HG03469 (cell line): ENCODE measurements at regions not wholly inside any gene's neighbourhood (a gene's known extent, or its start where the extent isn't known, plus 50 kb on each side); places are given as distances from the start of the nearest gene placed in this dataset.
"Not testable (repeated sequence)": the region's sequence is repeated elsewhere in the genome, so short reads cannot be mapped to it uniquely, and the experiment has no call there.

Experiments
- ATAC-seq: cut with Tn5 transposase; IDR thresholded peaks from one replicate; pipeline ENCODE4 v1.9.1; 2021; ENCODE audit warnings: mild to moderate bottlenecking, moderate library complexity, moderate number of reproducible peaks; ENCODE audit not compliant: unreplicated experiment

DNA sequence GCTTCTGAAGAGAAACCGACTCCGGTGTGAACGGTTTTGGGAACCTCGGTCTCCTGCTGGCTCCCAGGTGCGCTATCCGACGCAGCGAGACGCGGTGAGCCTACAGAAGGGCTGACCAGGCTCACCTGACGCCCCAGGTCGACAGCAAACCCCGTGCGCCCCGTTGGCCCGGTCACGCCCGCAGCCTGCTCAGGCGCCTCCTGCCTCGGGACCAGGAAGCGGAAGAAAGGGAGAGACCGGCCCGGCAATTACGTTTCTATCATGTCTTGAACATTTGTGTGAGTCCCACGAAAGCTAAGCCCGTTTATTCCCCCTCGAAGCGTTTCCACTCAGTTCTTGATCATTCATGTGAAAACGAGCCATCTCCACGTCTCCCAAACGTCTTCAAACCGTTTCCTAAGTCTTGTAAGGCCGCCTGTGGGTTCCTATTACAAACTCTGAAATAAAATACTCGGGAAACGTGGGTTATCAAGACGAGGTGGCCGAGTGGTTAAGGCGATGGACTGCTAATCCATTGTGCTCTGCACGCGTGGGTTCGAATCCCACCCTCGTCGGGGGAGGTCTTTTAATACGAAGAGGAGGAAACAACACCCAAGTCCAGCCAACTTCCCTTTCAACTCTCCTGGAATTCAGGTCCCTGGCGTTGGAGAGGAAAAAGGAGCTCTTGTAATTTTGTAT lies 150.5 kb upstream of the PRSS16 start:
- ATAC-seq = no peak

DNA sequence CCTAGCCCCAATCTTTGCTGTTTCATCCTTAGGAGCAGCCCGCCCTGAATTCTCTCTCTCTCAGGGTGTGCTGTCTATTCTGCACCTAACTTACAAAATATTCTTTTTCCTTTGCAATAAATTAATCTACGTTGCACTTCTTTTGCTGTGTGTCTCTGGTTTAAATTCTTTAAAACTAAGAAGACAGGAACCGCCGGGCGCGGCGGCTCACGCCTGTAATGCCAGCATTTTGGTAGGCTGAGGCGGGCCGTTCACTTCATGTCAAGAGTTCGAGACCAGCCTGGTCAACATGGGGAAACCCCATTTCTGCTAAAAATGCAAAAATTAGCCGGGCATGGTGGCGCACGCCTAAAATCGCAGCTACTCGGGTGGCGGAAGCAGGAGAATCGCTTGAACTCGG lies 148.5 kb upstream of the PRSS16 start:
- no peak for ATAC-seq

DNA sequence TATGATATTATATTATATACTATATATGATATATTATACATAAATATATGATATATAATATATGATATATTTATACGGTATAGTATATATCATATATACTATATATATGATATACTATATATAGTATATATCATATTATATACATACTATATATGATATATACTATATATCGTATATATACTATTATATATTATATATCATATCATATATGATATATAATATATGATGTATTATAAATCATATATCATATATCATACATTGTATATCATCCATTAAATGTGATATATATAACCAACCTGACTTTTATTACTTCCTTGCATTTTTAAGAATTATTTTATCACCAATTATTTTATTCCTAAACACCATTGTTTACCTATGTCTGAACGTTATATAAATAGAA lies 146.6 kb upstream of the PRSS16 start:
- ATAC-seq = no peak

DNA sequence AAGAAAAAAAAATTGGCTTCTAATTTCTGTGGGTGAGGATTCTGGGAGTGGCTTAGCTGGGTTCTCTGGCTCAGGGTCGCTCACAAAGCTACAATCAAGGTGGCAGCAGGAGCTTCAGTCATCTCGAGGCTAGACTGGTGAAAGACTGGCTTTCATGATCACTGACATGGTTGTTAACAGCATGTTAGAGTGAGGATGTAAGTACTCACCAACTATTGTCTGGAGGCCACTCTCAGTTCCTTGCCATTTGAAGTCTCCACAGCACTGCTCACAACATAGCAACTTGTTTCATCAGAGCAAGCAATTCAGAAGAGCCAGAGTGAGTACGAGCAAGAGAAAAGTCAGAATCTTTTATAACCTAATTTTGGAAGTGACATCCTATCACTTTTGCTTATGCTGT lies 145.7 kb upstream of the PRSS16 start:
- no peak for ATAC-seq

DNA sequence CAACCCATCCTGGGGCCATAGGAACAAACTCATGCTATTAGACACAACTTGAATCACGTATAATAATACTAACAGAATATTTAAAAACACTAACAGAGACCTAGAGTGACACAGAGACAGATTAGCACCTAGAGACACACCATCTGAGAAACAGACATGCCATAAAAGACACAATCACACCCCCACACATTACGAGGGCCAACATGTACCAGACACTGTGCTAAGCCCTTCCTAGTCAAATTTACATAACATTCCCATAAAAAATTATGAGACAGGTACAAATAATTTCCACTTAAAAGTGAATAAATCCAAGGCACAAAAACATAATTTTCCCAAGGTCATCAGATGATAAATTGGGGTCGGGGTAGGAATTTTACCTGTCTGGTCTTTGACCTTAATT lies 141.1 kb upstream of the PRSS16 start:
- ATAC-seq = no peak

DNA sequence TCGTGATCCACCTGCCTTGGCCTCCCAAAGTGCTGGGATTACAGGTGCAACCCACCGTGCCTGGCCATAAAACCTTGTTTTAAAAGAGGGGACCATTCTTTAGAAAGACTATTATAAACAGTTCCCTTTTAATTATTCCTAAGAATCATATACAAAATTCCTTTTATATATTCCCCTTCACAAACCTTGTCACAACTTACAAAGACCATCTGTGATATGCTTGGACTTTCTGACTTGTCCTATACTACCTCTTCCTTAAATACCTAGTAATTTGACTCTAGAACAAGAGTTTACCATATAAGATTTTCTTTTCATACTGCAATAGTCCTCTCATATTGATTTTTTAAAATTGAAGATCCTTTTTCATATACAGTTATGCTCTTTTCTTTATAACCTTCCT lies 135.8 kb upstream of the PRSS16 start:
- ATAC-seq = no peak

DNA sequence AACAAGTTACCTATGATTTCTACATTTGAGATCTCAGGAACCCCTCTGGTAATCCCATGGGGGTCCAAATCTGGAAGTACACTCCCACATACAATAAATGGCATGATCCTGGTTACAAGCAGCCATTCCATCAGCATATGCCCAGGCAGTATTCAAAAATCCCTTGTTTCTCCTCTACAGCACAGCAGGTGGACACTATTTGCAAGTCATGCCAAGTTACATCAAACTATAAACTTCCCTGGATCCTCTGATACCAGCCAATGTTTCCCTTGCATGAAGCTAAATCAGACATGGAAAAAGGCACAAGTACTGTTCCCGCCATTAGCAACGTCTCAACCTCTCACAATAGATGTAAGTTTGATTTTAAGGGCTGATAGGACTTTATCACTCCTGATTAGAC lies 134.5 kb upstream of the PRSS16 start:
- ATAC-seq = no peak

DNA sequence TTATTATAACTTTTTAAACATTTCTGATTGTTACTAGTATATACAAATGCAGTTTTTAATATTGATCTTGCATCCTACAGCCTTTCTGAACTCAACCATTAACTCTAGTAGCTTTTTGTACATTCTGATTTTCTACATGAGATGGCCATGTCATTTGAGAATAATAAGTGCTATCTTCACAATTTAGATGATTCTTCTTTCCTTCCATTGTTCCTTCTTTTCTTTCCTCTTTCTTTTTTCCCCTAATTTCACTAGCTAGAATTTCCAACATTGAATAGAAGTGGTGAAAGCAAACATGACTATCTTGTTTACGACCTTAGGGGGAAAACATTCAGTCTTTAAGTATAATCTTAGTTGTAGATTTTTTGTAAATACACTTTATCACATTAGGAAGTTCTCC lies 128.2 kb upstream of the PRSS16 start:
- ATAC-seq = no peak

DNA sequence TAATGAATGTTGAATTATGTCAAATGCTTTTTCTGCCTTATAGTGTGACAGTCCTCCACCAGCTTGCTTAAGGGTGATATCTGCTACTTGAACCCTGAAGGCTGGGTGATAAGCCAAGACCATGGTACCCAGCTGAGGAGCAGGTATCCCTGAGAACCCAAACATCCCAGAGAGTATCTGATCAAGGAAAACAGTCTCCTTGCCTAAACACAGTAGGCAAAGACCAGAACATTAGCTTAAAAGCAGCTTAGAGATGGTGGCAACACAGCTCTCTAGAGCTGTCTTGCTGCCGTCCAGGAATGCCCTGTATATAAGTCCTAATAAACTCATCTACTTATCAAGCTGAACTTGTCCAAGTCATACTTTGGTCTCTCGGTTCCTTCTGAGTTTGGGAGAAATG lies 127.7 kb upstream of the PRSS16 start:
- ATAC-seq = no peak

DNA sequence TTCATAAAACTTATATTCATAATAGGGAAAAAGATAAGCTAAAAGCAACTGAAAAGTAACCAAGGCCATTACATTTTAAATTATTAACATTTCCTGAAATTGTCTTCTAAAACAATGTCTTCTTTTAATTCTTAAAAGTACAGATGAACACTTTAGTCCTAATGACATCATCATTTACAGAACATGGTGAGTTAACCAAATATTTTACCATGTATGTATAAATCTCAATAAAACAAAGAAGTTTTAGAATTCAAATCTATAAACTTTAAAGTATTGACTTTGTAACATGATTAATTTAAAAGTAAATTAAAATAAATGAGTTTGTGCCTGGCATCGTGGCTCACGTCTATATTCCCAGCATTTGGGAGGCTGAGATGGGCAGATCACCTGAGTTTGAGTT lies 125.9 kb upstream of the PRSS16 start:
- no peak for ATAC-seq

DNA sequence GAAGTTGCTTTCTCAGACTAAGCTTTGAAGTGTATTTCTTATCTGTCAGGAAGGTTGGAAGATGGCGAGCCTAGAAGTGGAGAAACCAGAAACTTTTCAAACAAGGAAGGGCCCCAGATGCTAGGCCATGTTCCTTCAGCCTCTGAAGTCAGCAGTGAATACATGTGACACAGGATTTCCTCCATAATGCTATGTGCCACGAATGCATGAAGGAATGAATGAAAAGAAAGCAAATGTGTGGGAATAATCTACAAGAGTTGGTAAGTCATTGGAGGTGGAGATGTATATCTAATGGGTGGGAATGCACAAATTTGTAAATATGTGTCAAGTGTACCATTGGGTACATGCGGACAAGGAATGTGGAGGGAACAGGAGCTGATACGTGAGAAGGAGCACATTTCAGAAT lies 123.2 kb upstream of the PRSS16 start:
- no peak for ATAC-seq

DNA sequence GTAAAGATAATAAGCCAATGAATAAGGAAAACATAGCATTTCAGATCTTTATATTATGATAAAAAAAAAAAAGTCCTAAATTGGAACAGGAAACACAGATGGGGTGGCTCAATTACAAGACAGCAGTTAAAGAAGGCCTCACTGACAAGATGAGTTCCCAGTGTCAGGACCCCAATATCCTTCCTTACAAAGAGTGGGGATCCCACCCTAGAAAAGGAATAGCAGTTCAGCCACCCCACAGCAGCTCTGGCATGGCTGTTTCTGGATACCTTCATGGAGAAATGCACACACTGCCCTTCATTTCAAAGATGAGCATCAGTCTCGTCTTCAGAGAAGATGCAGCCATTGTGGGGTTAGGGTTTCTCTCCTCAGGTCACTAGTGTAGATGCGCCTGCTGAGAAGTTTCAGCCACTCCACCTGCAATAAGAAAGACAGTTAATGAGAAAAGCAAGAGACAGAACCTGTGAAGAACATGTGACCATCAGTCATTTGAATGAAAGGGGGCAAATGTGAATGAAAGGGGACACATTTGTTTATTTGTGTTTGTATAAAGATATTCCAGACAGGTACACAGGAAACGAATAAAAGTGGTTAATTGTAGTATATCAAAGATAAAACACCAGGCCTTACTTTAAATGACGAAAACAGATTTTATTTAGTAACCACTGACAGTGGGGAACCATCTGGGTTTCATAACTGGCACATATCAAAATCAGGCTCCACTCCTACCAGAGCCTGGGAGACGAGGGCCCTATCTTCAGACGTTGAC lies 121.3 kb upstream of the PRSS16 start:
- ATAC-seq = no peak

DNA sequence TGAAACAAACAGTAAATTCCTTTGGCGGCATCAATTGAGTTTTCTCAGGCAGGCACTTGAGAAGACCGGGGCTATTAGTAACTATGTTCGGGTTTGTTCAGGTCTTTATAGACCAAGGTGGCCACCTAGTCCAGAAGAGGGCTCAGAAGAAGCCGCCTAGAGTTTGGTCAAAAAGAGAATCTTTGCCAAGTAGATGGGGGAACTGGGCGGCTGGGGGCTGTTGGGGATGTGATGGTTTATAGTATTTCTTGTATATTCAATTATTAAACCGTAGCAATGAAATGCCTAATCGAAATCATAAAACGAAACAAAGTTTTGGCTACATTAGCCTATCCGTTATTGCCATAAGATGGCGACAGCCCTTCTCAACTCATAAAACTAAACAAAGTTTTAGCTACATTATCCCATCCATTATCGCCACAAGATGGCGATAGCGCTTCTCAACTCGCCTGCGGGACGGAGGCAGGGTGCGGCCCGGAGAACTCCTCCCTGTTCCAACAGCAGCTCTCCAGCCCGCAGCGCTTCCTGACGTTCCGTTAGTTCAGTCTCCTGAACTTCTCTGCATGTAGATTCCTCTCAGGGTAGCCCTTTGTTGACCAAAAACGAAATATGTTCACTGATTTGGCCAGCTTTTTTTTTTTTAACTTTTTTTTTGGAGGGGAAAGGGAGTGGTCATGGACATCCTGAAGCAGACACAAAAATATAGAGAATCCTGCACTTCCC lies 120.5 kb upstream of the PRSS16 start:
- ATAC-seq = peak; percentile 71

DNA sequence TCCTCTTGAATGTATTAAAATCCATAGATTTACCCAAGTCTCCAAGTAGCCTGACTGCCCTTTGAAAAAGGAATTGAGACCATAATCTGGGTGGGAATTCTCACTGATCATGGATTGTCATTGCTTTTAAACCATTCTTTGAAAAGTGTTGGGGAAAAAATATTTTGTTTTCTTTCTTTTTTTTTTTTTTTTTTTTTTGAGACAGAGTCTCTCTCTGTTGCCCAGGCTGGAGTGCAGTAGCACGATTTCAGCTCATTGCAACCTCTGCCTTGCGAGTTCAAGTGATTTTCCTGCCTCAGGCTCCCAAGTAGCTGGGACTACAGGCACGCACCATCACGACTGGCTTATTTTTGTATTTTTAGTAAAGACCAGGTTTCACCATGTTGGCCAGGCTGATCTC lies 119.6 kb upstream of the PRSS16 start:
- ATAC-seq = not testable (repeated sequence)

DNA sequence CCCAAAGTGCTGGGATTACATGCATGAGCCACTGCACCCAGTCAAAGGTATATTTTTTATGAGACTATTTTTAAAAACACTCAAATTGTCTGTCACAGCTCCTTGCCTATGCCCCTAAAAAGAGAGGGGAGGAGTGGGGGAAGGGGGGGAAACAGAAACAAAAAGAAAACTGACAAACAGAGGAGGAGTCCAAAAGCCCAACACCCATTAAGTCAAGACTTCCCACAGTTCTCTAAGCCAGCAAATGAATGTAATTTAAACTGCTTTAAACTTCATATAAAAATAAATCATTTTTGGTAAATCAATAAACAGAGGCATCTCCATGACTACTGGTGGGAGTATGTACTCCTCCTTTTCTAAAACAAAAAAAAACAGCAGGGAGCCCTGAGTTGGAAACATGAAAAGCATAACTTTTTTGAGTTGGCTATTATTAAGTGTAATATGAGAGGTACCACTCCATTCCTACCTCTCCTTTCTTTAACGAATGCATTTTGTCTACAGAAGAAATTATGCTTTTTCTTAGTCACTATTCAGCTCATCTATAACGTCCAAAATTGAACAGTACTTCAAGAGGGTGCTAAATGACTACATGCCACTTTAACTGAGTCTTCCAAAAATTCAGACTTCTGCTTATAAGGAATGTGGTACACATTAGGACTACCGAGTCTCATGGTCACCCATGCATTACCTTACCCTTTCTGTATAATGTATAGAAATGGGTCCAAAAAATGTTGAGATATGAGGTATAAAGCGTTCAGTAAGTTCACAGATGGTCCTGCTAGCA lies 119.0 kb upstream of the PRSS16 start:
- ATAC-seq = no peak

DNA sequence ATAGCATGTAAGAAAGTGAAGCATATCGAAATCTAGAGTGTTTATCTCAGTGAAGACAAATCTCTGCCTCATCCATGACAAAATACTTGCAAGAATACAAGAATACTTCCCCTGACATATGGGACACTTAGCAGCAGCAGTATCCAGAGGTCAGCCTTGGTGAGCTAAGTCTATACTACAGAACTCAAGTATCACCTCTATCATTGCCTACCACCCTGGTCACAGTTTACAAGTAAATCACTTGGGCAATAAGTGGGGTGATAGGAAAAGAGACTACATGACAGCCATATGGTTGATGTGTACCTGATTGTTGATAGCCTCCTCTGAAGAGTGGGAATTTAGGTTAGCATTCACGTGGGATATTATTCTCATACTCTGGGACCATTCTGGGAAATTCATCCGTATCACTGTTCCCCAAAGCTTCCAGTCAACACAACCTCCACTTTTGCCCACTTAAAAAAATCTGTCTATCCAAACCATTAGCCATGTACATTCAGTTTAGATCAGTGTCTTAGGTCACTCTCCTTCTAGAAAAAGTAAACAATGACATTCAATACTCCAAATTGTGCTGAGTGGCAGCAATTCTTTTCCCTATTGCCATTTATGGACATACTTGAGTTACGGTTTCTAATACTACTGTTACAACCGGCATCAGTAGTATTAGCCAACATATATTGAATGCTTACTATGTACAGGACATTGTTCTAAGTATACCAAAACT lies 118.2 kb upstream of the PRSS16 start:
- no peak for ATAC-seq

DNA sequence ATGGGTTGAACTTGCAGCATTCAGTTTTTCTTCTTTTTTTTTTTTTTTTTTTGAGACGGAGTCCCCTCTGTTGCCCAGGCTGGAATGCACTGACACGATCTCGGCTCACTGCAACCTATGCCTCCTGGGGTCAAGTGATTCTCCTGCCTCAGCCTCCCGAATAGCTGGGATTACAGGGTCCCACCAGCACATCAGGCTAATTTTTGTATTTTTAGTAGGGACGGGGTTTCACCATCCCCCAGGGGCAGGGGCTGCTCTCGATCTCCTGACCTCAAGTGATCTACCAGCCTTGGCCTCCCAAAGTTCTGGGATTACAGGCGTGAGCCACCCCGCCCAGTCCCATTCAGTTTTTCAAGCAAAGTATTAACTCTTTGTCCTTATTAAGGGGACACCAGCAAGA lies 117.6 kb upstream of the PRSS16 start:
- ATAC-seq = no peak

DNA sequence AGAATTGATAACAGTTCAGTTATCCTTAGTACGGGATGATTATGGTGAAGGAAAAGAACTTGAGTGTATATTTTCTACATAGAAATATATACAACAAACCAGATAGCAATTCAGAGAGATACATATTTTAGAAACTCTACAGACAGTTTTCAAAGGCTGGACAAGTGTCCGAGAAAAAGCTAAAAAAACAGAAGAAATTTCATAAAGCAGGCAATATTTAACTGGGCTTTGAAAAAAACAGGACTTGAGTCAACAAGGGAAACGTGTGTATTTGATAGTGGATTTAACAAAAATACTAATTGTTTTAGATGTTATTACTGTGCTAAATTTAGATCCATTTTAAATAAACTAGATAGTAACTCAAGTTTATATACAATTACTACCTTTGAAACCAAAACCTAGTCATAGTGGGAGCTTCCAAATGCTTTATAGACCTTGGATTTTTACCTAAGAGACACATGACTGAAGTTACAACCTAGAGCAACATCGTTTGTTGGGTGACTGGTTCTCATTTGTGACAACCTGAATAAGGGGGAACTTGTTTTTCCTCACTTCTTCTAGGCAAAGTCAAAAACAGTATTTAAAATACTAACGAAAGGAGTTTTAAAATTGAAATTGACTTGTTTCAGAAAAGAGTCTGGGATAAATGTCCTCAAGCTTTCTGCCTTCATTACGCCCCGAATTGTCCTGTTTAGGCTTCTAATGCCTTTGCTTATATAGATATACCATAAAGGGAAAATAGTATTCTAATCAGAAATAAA lies 116.7 kb upstream of the PRSS16 start:
- no peak for ATAC-seq

DNA sequence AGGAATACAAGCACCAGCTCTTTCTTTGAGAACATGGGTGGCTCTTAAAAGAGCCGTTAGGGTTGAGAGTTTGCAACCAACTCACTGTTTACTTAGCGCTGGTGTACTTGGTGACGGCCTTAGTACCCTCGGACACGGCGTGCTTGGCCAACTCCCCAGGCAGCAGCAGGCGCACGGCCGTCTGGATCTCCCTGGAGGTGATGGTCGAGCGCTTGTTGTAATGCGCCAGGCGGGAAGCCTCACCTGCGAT lies 115.3 kb upstream of the PRSS16 start:
- peak; percentile 2 for ATAC-seq
